ENCODE measurements at regions not wholly inside any gene's neighbourhood (a gene's known extent, or its start where the extent isn't known, plus 50 kb on each side); places are given as distances from the start of the nearest gene placed in this dataset.

- WGBS, 2 donors (ENCODE audit: extremely low coverage in 2 of 2, insufficient read length in 2 of 2, insufficient replicate concordance in 1 of 2): no CpG with 5 or more reads among the region's 5 CpGs
- no peaks in the 10 kb centered on the region for H3K79me1 ChIP-seq (ENCODE audit: low read depth, low read length)
- no peak overlapping the region for H2AK5ac ChIP-seq (ENCODE audit: low read depth, low read length)
Measured at GRCh38 chr17:13353590-13353989, 248.1 kb downstream of the HS3ST3A1 start.

GRCh38 chr17:13352747-13353415 is 248.8 kb downstream of the HS3ST3A1 start:
- Histone ChIP-seq H3K18ac (ENCODE audit: low read length) (no peak overlapping the region), H2AK5ac (ENCODE audit: low read depth, low read length) (no peak overlapping the region), H3K4me1 (ENCODE audit: control insufficient read depth in 2 of 2, insufficient read depth in 1 of 2, low read depth in 1 of 2, low read length in 2 of 2) (no peaks in the 10 kb centered on the region), H3K27me3 (ENCODE audit: control insufficient read depth in 3 of 3, insufficient read depth in 3 of 3, low read depth in 1 of 3, low read length in 3 of 3) (no peaks in the 10 kb centered on the region), H3K4ac (ENCODE audit: low read length) (no peak overlapping the region), H3K79me1 (ENCODE audit: low read depth, low read length) (no peaks in the 10 kb centered on the region), H3K36me3 (replicated peaks in 1 of 2; ENCODE audit: control insufficient read depth in 2 of 2, insufficient read depth in 2 of 2, low read length in 2 of 2) (no peaks in the 10 kb centered on the region), H4K8ac (ENCODE audit: low read depth, low read length) (no peak overlapping the region), H2BK5ac (ENCODE audit: low read length) (no peak overlapping the region), H4K91ac (ENCODE audit: low read depth, low read length, poor library complexity) (no peak overlapping the region), H3K14ac (ENCODE audit: low read length) (no peak overlapping the region), H3K4me3 (ENCODE audit: low read length in 2 of 2) (no peak overlapping the region), H3K9ac (ENCODE audit: low read depth, low read length, poor library complexity) (no peak overlapping the region), H2AFZ (ENCODE audit: low read length) (no peak overlapping the region), H2BK15ac (ENCODE audit: low read length) (no peak overlapping the region), H2BK120ac (ENCODE audit: low read depth, low read length) (no peak overlapping the region), H3K9me3 (replicated peaks in 1 of 2; ENCODE audit: control insufficient read depth in 2 of 2, insufficient read depth in 1 of 2, low read depth in 1 of 2, low read length in 2 of 2) (no peaks in the 10 kb centered on the region), H2BK12ac (ENCODE audit: low read length) (no peak overlapping the region), H3K4me2 (ENCODE audit: insufficient read depth, low read length, poor library complexity, severe bottlenecking) (no peak overlapping the region), H3K23ac (ENCODE audit: low read depth, low read length, poor library complexity) (no peak overlapping the region), H3K27ac (replicated peaks; ENCODE audit: low read length) (no peak overlapping the region)
- no peak for DNase-seq (ENCODE audit: low spot score)
- no CpG with 5 or more reads among the region's 10 CpGs for WGBS, 2 donors (ENCODE audit: extremely low coverage in 2 of 2, insufficient read length in 2 of 2, insufficient replicate concordance in 1 of 2)

More at GRCh38 chr17:13353590-13353989, 248.1 kb downstream of the HS3ST3A1 start:
- Histone ChIP-seq H4K8ac (ENCODE audit: low read depth, low read length) (no peak overlapping the region), H3K4me3 (ENCODE audit: low read length in 2 of 2) (no peak overlapping the region), H4K91ac (ENCODE audit: low read depth, low read length, poor library complexity) (no peak overlapping the region), H3K23ac (ENCODE audit: low read depth, low read length, poor library complexity) (no peak overlapping the region), H3K18ac (ENCODE audit: low read length) (no peak overlapping the region), H3K27ac (replicated peaks; ENCODE audit: low read length) (no peak overlapping the region), H2BK15ac (ENCODE audit: low read length) (no peak overlapping the region), H3K14ac (ENCODE audit: low read length) (no peak overlapping the region), H2AFZ (ENCODE audit: low read length) (no peak overlapping the region), H3K9ac (ENCODE audit: low read depth, low read length, poor library complexity) (no peak overlapping the region), H2BK12ac (ENCODE audit: low read length) (no peak overlapping the region), H3K4me1 (ENCODE audit: control insufficient read depth in 2 of 2, insufficient read depth in 1 of 2, low read depth in 1 of 2, low read length in 2 of 2) (no peaks in the 10 kb centered on the region), H3K4ac (ENCODE audit: low read length) (no peak overlapping the region), H3K9me3 (replicated peaks in 1 of 2; ENCODE audit: control insufficient read depth in 2 of 2, insufficient read depth in 1 of 2, low read depth in 1 of 2, low read length in 2 of 2) (no peaks in the 10 kb centered on the region), H3K27me3 (ENCODE audit: control insufficient read depth in 3 of 3, insufficient read depth in 3 of 3, low read depth in 1 of 3, low read length in 3 of 3) (no peaks in the 10 kb centered on the region), H2BK120ac (ENCODE audit: low read depth, low read length) (no peak overlapping the region), H2BK5ac (ENCODE audit: low read length) (no peak overlapping the region), H3K36me3 (replicated peaks in 1 of 2; ENCODE audit: control insufficient read depth in 2 of 2, insufficient read depth in 2 of 2, low read length in 2 of 2) (no peaks in the 10 kb centered on the region), H3K4me2 (ENCODE audit: insufficient read depth, low read length, poor library complexity, severe bottlenecking) (no peak overlapping the region)
- no peak for DNase-seq (ENCODE audit: low spot score)

- Histone ChIP-seq H3K27me3 (ENCODE audit: control insufficient read depth in 3 of 3, insufficient read depth in 3 of 3, low read depth in 1 of 3, low read length in 3 of 3) (no peaks in the 10 kb centered on the region), H2AK5ac (ENCODE audit: low read depth, low read length) (no peak overlapping the region), H3K4ac (ENCODE audit: low read length) (no peak overlapping the region), H3K4me2 (ENCODE audit: insufficient read depth, low read length, poor library complexity, severe bottlenecking) (no peak overlapping the region), H2AFZ (ENCODE audit: low read length) (no peak overlapping the region), H2BK15ac (ENCODE audit: low read length) (no peak overlapping the region), H3K9me3 (replicated peaks in 1 of 2; ENCODE audit: control insufficient read depth in 2 of 2, insufficient read depth in 1 of 2, low read depth in 1 of 2, low read length in 2 of 2) (peaks cover 0 to 3% of the 10 kb centered on the region in 2 donors), H3K36me3 (replicated peaks in 1 of 2; ENCODE audit: control insufficient read depth in 2 of 2, insufficient read depth in 2 of 2, low read length in 2 of 2) (no peaks in the 10 kb centered on the region), H2BK12ac (ENCODE audit: low read length) (no peak overlapping the region), H3K18ac (ENCODE audit: low read length) (no peak overlapping the region), H2BK5ac (ENCODE audit: low read length) (no peak overlapping the region), H4K8ac (ENCODE audit: low read depth, low read length) (no peak overlapping the region), H3K27ac (replicated peaks; ENCODE audit: low read length) (no peak overlapping the region), H3K4me1 (ENCODE audit: control insufficient read depth in 2 of 2, insufficient read depth in 1 of 2, low read depth in 1 of 2, low read length in 2 of 2) (peaks cover 0 to 2% of the 10 kb centered on the region in 2 donors), H3K14ac (ENCODE audit: low read length) (no peak overlapping the region), H3K79me1 (ENCODE audit: low read depth, low read length) (no peaks in the 10 kb centered on the region), H2BK120ac (ENCODE audit: low read depth, low read length) (no peak overlapping the region), H3K23ac (ENCODE audit: low read depth, low read length, poor library complexity) (no peak overlapping the region), H3K9ac (ENCODE audit: low read depth, low read length, poor library complexity) (no peak overlapping the region), H3K4me3 (ENCODE audit: low read length in 2 of 2) (no peak overlapping the region), H4K91ac (ENCODE audit: low read depth, low read length, poor library complexity) (no peak overlapping the region)
- DNase-seq (ENCODE audit: low spot score): no peak
- WGBS, 2 donors (ENCODE audit: extremely low coverage in 2 of 2, insufficient read length in 2 of 2, insufficient replicate concordance in 1 of 2): no CpG with 5 or more reads among the region's 3 CpGs
Measured at GRCh38 chr17:13351046-13351445, 250.7 kb downstream of the HS3ST3A1 start.

GRCh38 chr17:13350466-13350865 is 251.3 kb downstream of the HS3ST3A1 start:
- Histone ChIP-seq H3K27ac (replicated peaks; ENCODE audit: low read length) (no peak overlapping the region), H3K27me3 (ENCODE audit: control insufficient read depth in 3 of 3, insufficient read depth in 3 of 3, low read depth in 1 of 3, low read length in 3 of 3) (no peaks in the 10 kb centered on the region)
- WGBS, 2 donors (ENCODE audit: extremely low coverage in 2 of 2, insufficient read length in 2 of 2, insufficient replicate concordance in 1 of 2): no CpG with 5 or more reads among the region's 9 CpGs

More at GRCh38 chr17:13350466-13350865, 251.3 kb downstream of the HS3ST3A1 start:
- H3K18ac ChIP-seq (ENCODE audit: low read length): no peak overlapping the region
- no peak overlapping the region for H4K91ac ChIP-seq (ENCODE audit: low read depth, low read length, poor library complexity)
- H2AFZ ChIP-seq (ENCODE audit: low read length): no peak overlapping the region
- no peak overlapping the region for H3K4me3 ChIP-seq (ENCODE audit: low read length in 2 of 2)
- no peak for DNase-seq (ENCODE audit: low spot score)
- no peak overlapping the region for H3K23ac ChIP-seq (ENCODE audit: low read depth, low read length, poor library complexity)
- H3K14ac ChIP-seq (ENCODE audit: low read length): no peak overlapping the region
- H3K9me3 ChIP-seq (replicated peaks in 1 of 2; ENCODE audit: control insufficient read depth in 2 of 2, insufficient read depth in 1 of 2, low read depth in 1 of 2, low read length in 2 of 2): peaks cover 0 to 3% of the 10 kb centered on the region in 2 donors
- peaks cover 0 to 5% of the 10 kb centered on the region in 2 donors for H3K4me1 ChIP-seq (ENCODE audit: control insufficient read depth in 2 of 2, insufficient read depth in 1 of 2, low read depth in 1 of 2, low read length in 2 of 2)
- no peak overlapping the region for H3K9ac ChIP-seq (ENCODE audit: low read depth, low read length, poor library complexity)
- no peaks in the 10 kb centered on the region for H3K79me1 ChIP-seq (ENCODE audit: low read depth, low read length)
- no peak overlapping the region for H2BK120ac ChIP-seq (ENCODE audit: low read depth, low read length)
- no peak overlapping the region for H3K4me2 ChIP-seq (ENCODE audit: insufficient read depth, low read length, poor library complexity, severe bottlenecking)
- no peak overlapping the region for H3K4ac ChIP-seq (ENCODE audit: low read length)
- H4K8ac ChIP-seq (ENCODE audit: low read depth, low read length): no peak overlapping the region
- no peak overlapping the region for H2BK5ac ChIP-seq (ENCODE audit: low read length)
- H2AK5ac ChIP-seq (ENCODE audit: low read depth, low read length): no peak overlapping the region
- H3K36me3 ChIP-seq (replicated peaks in 1 of 2; ENCODE audit: control insufficient read depth in 2 of 2, insufficient read depth in 2 of 2, low read length in 2 of 2): no peaks in the 10 kb centered on the region
- H2BK15ac ChIP-seq (ENCODE audit: low read length): no peak overlapping the region
- no peak overlapping the region for H2BK12ac ChIP-seq (ENCODE audit: low read length)

Measured in neuronal stem cell (in vitro differentiated cells).